Neural cell (in vitro differentiated cells): ENCODE measurements at regions not wholly inside any gene's neighbourhood (a gene's known extent, or its start where the extent isn't known, plus 50 kb on each side); places are given as distances from the start of the nearest gene placed in this dataset.
"Not testable (repeated sequence)": the region's sequence is repeated elsewhere in the genome, so short reads cannot be mapped to it uniquely, and the experiment has no call there.

Source experiments
- H2AFZ ChIP-seq: fragments of 200-600, 300-800 bp; sonication (generic), shearing (Covaris generic); 2 replicates; pipeline ENCODE4 v1.6.0; 2014; ENCODE audit warnings: low read depth, mild to moderate bottlenecking, antibody characterized with exemption, low read length, moderate library complexity
- H3F3A ChIP-seq: fragments of 200-600 bp; shearing (Covaris generic); 2 replicates; pipeline ENCODE4 v1.6.1; 2016; ENCODE audit warnings: mild to moderate bottlenecking, moderate library complexity, mixed read lengths, antibody characterized with exemption, low read length; ENCODE audit not compliant: insufficient read depth, poor library complexity, severe bottlenecking
- H3K27ac ChIP-seq: fragments of 200-600, 300-800 bp; sonication (generic), shearing (Covaris generic); 2 replicates; pipeline ENCODE4 v1.5.1; 2014; ENCODE audit warnings: mild to moderate bottlenecking, low read length, moderate library complexity
- H3K27me3 ChIP-seq: fragments of 300-800, 200-600 bp; sonication (generic), shearing (Covaris generic); 2 replicates; pipeline ENCODE4 v1.6.0; 2014; ENCODE audit warnings: mild to moderate bottlenecking, low read depth, low read length, moderate library complexity; ENCODE audit not compliant: insufficient read depth
- H3K36me3 ChIP-seq: fragments of 300-800, 200-600 bp; sonication (generic), shearing (Covaris generic); 2 replicates; pipeline ENCODE4 v1.5.1; 2014; ENCODE audit warnings: mild to moderate bottlenecking, antibody characterized with exemption, low read length, moderate library complexity; ENCODE audit not compliant: insufficient read depth
- H3K4me2 ChIP-seq: fragments of 300-800, 200-600 bp; sonication (generic), shearing (Covaris generic); 2 replicates; pipeline ENCODE4 v1.6.0; 2014; ENCODE audit warnings: mild to moderate bottlenecking, low read length
- H3K4me3 ChIP-seq: fragments of 300-800, 200-600 bp; sonication (generic), shearing (Covaris generic); 2 replicates; pipeline ENCODE4 v1.5.1; 2014; ENCODE audit warnings: mild to moderate bottlenecking, low read length, moderate library complexity
- H3K79me2 ChIP-seq: fragments of 200-600 bp; shearing (Covaris generic); replicated peaks from 2 replicates; pipeline ENCODE4 v1.6.0; 2014; ENCODE audit warnings: mild to moderate bottlenecking, low read length, moderate library complexity; ENCODE audit not compliant: insufficient read depth
- H3K9ac ChIP-seq: fragments of 300-800, 200-600 bp; sonication (generic), shearing (Covaris generic); 2 replicates; pipeline ENCODE4 v1.6.1; 2016; ENCODE audit warnings: mild to moderate bottlenecking, low read length, mixed read lengths
- H3K9me2 ChIP-seq: fragments of 200-600 bp; shearing (Covaris generic); 2 replicates; pipeline ENCODE4 v1.6.1; 2016; ENCODE audit warnings: mild to moderate bottlenecking, low read length, mixed read lengths; ENCODE audit not compliant: insufficient read depth
- H3K9me3 ChIP-seq: fragments of 200-600, 300-800 bp; sonication (generic), shearing (Covaris generic); 2 replicates; pipeline ENCODE4 v1.6.1; 2016; ENCODE audit warnings: mild to moderate bottlenecking, mixed run types, low read length, moderate library complexity, mixed read lengths
- H4K20me1 ChIP-seq: fragments of 200-600 bp; shearing (Covaris generic); 2 replicates; pipeline ENCODE4 v1.6.1; 2016; ENCODE audit warnings: mild to moderate bottlenecking, mixed run types; ENCODE audit not compliant: insufficient read depth
- EP300 ChIP-seq: fragments of 450-650 bp; conservative IDR thresholded peaks from 2 replicates; pipeline ENCODE4 v1.6.1; 2014; ENCODE audit warnings: antibody characterized with exemption, mild to moderate bottlenecking, moderate library complexity; ENCODE audit not compliant: poor library complexity, severe bottlenecking
- EZH2 ChIP-seq: fragments of 200-600, 300-800 bp; shearing (Covaris generic), sonication (generic); IDR thresholded peaks from 2 replicates; pipeline ENCODE4 v1.6.1; 2014; ENCODE audit warnings: antibody characterized with exemption, low read length, borderline replicate concordance, mild to moderate bottlenecking; ENCODE audit not compliant: insufficient read depth, poor library complexity, severe bottlenecking
- MXI1 ChIP-seq: fragments of 450-650 bp; conservative IDR thresholded peaks from 2 replicates; pipeline ENCODE4 v1.6.1; 2014; ENCODE audit warnings: antibody characterized with exemption, mild to moderate bottlenecking; ENCODE audit not compliant: poor library complexity, severe bottlenecking
- POLR2AphosphoS5 ChIP-seq: IDR thresholded peaks from 2 replicates; pipeline ENCODE4 v1.6.1; 2012
- RAD21 ChIP-seq: fragments of 450-650 bp; conservative IDR thresholded peaks from 2 replicates; pipeline ENCODE4 v1.6.1; 2014; ENCODE audit warnings: antibody characterized with exemption, mild to moderate bottlenecking, moderate library complexity
- SMC3 ChIP-seq: fragments of 450-650 bp; conservative IDR thresholded peaks from 2 replicates; pipeline ENCODE4 v1.6.1; 2014; ENCODE audit warnings: antibody characterized with exemption, mild to moderate bottlenecking, moderate library complexity; ENCODE audit not compliant: poor library complexity
- TAF1 ChIP-seq: IDR thresholded peaks from 2 replicates; pipeline ENCODE4 v1.6.1; 2012; ENCODE audit warnings: low read depth
- TF ChIP-seq, protein P1 (sequence below): fragments of 450-650 bp; IDR thresholded peaks from 2 replicates; pipeline ENCODE4 v1.5.1; 2014; ENCODE audit warnings: antibody characterized with exemption, mild to moderate bottlenecking, moderate library complexity; ENCODE audit not compliant: poor library complexity, severe bottlenecking

DNA sequence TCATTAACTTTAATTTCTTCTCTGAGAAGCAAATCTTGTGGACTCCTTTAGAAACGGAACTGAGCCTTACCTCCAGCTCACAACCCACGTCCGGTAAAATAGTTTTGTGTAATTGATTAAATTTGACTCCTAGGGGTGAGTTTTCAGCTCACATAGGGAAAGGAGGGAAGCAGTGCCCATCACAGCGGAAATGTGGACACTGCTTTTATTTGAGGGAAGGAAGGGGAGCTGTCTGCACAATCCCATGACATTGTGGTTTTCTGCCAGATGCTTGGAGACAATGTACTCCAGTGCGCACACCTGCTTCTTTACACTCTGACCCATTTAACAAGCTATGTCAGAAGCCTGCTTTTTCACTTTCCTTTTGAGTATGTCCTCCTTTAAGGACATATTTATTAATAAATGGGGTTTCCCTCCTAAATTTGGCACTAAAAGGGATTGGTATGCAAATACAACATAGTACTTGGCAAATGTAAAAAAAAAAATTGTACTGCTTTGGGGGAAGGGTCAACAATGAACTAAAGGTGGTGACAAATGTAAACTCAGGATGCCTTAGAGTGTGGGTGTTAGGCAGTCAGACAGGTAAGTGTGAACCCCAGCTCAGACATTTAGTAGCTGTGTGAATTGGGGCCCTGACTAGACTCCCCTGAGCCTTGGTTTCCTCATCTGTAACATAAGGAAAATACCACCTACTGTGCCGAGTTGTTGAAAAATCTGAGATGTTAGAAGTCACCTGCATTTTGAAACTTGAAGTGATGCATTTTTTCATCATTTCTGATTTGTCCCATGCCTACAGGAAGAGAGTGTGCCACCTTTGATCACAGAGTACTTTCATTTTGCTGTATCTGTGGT lies 90.2 kb upstream of the KLF6 start:
- H3K36me3 ChIP-seq: no peaks in the 10 kb centered on the region
- no peak overlapping the region for H3K4me2 ChIP-seq

DNA sequence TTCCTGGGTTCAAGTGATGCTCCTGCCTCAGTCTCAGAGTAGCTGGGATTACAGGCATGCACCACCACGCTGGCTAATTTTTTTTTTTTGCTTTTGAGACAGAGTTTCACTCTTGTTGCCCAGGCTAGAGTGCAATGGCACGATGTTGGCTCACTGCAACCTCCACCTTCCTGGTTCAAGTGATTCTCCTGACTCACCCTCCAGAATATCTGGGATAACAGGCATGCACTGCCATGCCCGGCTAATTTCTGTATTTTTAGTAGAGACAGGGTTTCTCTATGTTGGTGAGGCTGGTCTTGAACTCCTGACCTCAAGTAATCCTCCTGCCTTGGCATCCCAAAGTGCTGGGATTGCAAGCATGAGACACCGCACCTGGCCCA lies 89.6 kb upstream of the KLF6 start:
- H3F3A ChIP-seq, H3K4me2 ChIP-seq, H3K9ac ChIP-seq, H3K36me3 ChIP-seq, H4K20me1 ChIP-seq, H2AFZ ChIP-seq, H3K4me3 ChIP-seq, H3K9me3 ChIP-seq, H3K27me3 ChIP-seq, H3K9me2 ChIP-seq, H3K79me2 ChIP-seq: not testable (repeated sequence)
- H3K27ac ChIP-seq: peak overlapping the region; percentile 69

More for the DNA sequence above, 90.2 kb upstream of the KLF6 start:
- TF ChIP-seq RAD21 (no peak), TAF1 (no peak), MXI1 (no peak), SMC3 (no peak), EZH2 (no peak), POLR2AphosphoS5 (no peak), EP300 (no peak)
- TF ChIP-seq, protein P1, sequence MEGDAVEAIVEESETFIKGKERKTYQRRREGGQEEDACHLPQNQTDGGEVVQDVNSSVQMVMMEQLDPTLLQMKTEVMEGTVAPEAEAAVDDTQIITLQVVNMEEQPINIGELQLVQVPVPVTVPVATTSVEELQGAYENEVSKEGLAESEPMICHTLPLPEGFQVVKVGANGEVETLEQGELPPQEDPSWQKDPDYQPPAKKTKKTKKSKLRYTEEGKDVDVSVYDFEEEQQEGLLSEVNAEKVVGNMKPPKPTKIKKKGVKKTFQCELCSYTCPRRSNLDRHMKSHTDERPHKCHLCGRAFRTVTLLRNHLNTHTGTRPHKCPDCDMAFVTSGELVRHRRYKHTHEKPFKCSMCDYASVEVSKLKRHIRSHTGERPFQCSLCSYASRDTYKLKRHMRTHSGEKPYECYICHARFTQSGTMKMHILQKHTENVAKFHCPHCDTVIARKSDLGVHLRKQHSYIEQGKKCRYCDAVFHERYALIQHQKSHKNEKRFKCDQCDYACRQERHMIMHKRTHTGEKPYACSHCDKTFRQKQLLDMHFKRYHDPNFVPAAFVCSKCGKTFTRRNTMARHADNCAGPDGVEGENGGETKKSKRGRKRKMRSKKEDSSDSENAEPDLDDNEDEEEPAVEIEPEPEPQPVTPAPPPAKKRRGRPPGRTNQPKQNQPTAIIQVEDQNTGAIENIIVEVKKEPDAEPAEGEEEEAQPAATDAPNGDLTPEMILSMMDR: no peak
- Histone ChIP-seq H3K4me3 (no peak overlapping the region), H4K20me1 (no peaks in the 10 kb centered on the region), H3K27me3 (no peaks in the 10 kb centered on the region), H3F3A (no peaks in the 10 kb centered on the region), H3K9ac (no peak overlapping the region), H3K27ac (no peak overlapping the region), H3K9me2 (no peaks in the 10 kb centered on the region), H3K79me2 (no peaks in the 10 kb centered on the region), H2AFZ (no peak overlapping the region), H3K9me3 (no peaks in the 10 kb centered on the region)

DNA sequence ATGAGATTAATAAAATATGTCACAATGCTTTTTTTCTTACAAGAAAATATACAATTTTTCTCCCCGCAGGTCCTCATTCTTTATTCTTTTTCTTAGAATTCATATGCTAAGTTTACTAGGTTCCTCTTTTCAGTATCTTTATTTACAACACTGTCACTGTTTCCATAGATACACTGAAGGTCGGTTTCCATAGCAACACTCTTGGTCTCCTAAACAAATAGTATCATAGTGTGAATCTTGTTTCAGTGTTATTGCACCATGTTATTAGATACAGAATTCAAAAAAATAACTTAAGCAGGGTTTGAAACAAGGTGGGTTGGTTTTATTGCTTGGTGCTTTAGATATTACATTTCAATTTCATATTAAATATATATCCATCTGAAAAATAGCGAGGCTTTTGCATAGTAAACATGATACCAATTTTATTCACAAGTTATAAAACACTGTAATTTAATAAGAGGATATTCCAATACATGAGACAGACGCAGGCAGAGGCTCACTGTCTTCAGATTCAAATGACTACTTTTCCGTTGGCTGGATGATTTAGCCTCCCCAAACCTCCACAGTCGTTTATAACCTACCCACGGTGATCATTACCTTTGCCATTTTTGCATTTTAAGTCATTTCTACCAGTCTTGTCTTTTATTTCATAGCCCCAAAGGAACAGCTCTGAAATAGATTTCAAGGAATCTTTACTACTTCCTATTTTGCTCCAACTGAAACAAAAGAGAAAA lies 88.9 kb upstream of the KLF6 start:
- Histone ChIP-seq H3K9me2 (no peaks in the 10 kb centered on the region), H2AFZ (no peak overlapping the region), H3K9ac (peak overlapping the region; percentile 38), H3K27ac (peak overlapping the region; percentile 69), H3K4me3 (peak overlapping the region; percentile 6), H3K79me2 (no peaks in the 10 kb centered on the region), H3K27me3 (no peaks in the 10 kb centered on the region), H3K36me3 (no peaks in the 10 kb centered on the region), H4K20me1 (no peaks in the 10 kb centered on the region), H3K4me2 (peak overlapping the region; percentile 0), H3K9me3 (no peaks in the 10 kb centered on the region), H3F3A (no peaks in the 10 kb centered on the region)
- TF ChIP-seq MXI1: peak; percentile 34
- no peak for TF ChIP-seq RAD21
- TF ChIP-seq POLR2AphosphoS5: peak; percentile 71
- TF ChIP-seq EP300: peak; percentile 93
- peak; percentile 25 for TF ChIP-seq SMC3
